GM08714 (cell line): ENCODE measurements at regions not wholly inside any gene's neighbourhood (a gene's known extent, or its start where the extent isn't known, plus 50 kb on each side); places are given as distances from the start of the nearest gene placed in this dataset.

Experiments
- H3K4me3 ChIP-seq: fragments of 200-500 bp; sonication (Bioruptor generic); 2 replicates; pipeline ENCODE4 v1.5.1; 2014; ENCODE audit warnings: mild to moderate bottlenecking, low read length, inconsistent platforms
- ZNF274 ChIP-seq: IDR thresholded peaks from 2 replicates; pipeline ENCODE4 v1.6.1; 2012; ENCODE audit warnings: mild to moderate bottlenecking, low read depth, low read length

- TF ChIP-seq ZNF274: no peak
- H3K4me3 ChIP-seq: no peak overlapping the region
Measured at GRCh38 chr2:56615760-56616159, 432.0 kb downstream of the CCDC85A start.

GRCh38 chr2:56624181-56624580 lies 440.4 kb downstream of the CCDC85A start:
- TF ChIP-seq ZNF274: no peak
- H3K4me3 ChIP-seq: no peak overlapping the region

GRCh38 chr2:56626927-56627326 lies 443.1 kb downstream of the CCDC85A start:
- no peak for TF ChIP-seq ZNF274
- no peak overlapping the region for H3K4me3 ChIP-seq

GRCh38 chr2:56630286-56630685 lies 446.5 kb downstream of the CCDC85A start:
- no peak for TF ChIP-seq ZNF274

GRCh38 chr2:56647997-56648396 lies 464.2 kb downstream of the CCDC85A start:
- TF ChIP-seq ZNF274: no peak
- H3K4me3 ChIP-seq: no peak overlapping the region

More at GRCh38 chr2:56630286-56630685, 446.5 kb downstream of the CCDC85A start:
- no peak overlapping the region for H3K4me3 ChIP-seq

GRCh38 chr2:56648802-56649201 lies 465.0 kb downstream of the CCDC85A start:
- H3K4me3 ChIP-seq: no peak overlapping the region
- TF ChIP-seq ZNF274: no peak

GRCh38 chr2:56654936-56655335 lies 471.1 kb downstream of the CCDC85A start:
- no peak for TF ChIP-seq ZNF274
- H3K4me3 ChIP-seq: no peak overlapping the region

- TF ChIP-seq ZNF274: no peak
- H3K4me3 ChIP-seq: no peak overlapping the region
Measured at GRCh38 chr2:56656826-56657225, 473.0 kb downstream of the CCDC85A start.

- TF ChIP-seq ZNF274: no peak
- no peak overlapping the region for H3K4me3 ChIP-seq
Measured at GRCh38 chr2:56666777-56667176, 483.0 kb downstream of the CCDC85A start.

- no peak overlapping the region for H3K4me3 ChIP-seq
- no peak for TF ChIP-seq ZNF274
Measured at GRCh38 chr2:56671973-56672569, 488.3 kb downstream of the CCDC85A start.

GRCh38 chr2:56674084-56674483 lies 490.3 kb downstream of the CCDC85A start:
- no peak overlapping the region for H3K4me3 ChIP-seq
- no peak for TF ChIP-seq ZNF274

GRCh38 chr2:56676966-56677365 lies 493.2 kb downstream of the CCDC85A start:
- no peak overlapping the region for H3K4me3 ChIP-seq
- no peak for TF ChIP-seq ZNF274

GRCh38 chr2:56680971-56681631 lies 497.3 kb downstream of the CCDC85A start:
- no peak overlapping the region for H3K4me3 ChIP-seq
- no peak for TF ChIP-seq ZNF274

- H3K4me3 ChIP-seq: no peak overlapping the region
- TF ChIP-seq ZNF274: no peak
Measured at GRCh38 chr2:56681659-56682396, 498.0 kb downstream of the CCDC85A start.

GRCh38 chr2:56682397-56682760 lies 498.6 kb downstream of the CCDC85A start:
- no peak for TF ChIP-seq ZNF274
- no peak overlapping the region for H3K4me3 ChIP-seq
